Epidermal melanocyte (primary cell): ENCODE measurements at regions not wholly inside any gene's neighbourhood (a gene's known extent, or its start where the extent isn't known, plus 50 kb on each side); places are given as distances from the start of the nearest gene placed in this dataset.

ENCODE experiments used
- DNase-seq: peaks from one replicate; pipeline ENCODE4 v3.0.0; 2011; ENCODE audit warnings: low spot score; ENCODE audit not compliant: insufficient read length

DNA sequence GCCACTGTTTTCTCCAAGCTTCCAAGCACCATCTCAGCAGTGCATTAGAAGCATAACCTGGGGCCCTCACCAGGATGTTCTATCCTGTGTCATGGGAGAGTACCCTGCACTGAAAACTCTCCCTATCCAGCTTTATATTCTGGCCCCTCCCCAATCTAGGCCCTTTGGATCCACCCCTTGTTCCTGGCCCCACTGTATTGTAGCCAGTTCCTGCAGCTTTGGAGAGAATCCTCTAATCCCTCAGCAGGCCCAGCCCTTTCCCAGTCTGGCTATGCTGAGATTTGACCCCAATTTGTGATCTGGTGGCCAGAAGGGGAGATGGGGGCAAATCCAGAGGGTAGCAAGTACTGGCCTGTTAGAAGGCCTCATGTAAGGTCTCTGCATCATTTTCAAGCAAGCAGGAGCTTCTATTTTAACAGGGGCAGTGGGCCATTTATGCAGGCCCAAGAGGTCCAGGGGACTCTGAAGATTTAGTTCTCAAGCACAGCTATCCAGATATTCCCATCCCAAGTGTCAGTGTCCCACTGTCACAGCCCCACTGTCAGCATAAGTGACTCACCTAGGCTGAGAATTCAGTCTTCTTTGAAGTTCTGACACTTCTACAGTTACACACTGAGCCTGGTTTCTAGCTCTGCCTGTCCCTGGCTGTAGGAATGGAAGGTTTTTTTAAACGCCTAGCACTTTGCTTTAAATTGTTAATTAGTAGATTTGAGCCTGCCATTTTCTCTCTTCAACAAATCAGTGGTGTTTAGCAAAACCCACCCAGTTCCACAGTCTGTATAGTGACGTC is 589.5 kb upstream of the CADM1 start:
- DNase-seq, result no peak

DNA sequence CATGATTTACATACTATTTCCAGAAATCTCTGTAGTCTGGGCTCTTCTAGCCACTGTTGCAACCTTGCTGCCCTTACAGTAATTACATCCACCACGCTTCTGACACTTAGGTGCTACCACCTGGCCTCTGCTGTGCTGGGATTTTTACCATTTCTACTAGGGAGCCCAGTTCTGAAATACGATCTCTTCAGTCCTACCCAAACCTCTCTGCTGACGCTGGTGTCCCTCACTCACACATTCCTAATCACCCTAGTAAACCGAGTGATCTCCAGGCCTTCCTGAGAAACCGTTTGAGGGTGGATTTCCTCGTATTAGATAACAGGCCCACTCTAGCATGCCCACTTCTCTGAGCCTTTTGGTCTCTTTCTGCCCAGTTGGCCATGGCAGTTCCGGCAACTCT is 588.9 kb upstream of the CADM1 start:
- no peak for DNase-seq

DNA sequence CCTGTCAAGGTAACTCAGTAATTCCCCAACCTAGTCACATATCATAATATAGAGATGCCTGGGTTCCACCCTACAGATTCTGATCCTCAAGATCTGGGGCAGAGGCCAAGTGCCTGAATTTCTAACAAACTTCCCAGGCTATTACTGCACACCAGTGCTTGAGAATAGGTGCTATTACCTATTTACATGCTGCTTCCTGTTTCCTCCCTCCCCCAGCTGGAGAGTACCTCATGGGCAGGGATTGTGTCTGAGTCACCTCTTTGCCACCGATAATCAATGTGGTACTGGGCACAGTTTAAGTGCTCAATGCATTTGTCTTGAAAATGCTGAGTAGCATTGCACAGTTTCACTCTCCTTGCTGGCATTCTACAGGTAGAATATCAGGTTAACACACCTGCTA is 582.2 kb upstream of the CADM1 start:
- DNase-seq, result no peak

DNA sequence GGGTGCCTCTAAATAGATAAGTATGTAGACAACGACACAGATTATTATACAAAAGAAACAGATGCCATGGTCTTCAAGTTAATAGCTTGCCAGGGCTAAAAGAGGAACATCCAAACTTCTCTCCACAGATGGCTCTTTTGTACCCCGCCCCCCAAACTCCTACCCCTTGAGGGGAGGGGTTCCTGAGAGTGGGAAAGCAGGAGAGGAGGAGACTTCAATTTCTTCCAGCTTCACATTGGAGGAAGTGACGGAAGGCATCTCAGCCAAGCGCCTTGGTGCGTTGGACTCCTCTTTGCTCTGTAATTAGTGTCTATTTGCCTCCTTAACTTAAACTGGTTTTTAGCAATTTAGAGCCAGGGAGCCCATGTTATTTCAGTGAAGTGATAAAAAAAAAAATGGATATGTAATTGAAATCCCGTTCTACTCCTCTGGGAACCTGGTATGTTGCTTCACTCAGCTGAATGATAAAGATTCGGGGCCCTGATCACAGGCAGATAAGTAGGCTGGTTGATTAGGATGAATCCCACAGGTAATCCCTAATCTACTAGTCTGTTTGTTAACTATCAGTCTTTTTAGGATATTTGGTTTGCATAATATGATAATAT is 580.9 kb upstream of the CADM1 start:
- DNase-seq, result no peak

DNA sequence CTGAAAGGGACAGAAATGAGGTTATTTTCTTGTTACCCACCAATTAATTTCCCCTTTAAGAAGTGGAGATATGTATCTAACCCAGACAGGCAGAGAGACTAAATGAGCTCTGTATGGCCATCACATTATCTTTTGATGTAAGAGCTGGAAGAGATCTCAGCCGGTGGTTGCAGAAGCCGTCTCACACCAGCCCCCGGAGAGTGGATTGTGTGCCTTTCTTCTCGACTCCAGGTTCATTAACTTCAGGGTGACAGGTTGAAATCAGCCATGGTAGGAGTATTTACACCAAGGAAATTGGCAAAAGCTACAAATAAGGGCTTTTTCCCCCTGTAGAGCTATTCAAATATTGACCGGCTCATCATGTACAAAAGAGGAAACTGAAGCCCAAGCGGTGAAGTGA is 580.3 kb upstream of the CADM1 start:
- no peak for DNase-seq

DNA sequence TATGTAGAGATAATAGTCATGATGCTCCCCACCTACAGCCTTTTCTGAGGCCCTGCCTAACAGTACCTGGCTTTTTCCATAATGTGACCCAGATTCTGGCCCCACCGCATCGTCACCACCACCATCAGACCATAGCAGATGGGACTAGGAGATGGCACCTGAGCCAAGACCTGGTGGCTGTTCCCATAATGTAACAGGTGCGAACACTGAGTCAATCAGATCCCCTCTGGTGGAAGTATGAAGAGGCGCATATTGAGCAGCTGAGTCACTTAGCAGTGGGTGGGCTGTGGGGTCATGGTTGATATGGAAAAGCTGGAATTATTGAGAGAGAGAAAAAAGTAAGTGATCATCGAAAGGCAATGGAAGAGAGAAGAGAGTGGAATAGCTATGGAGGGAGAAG is 578.0 kb upstream of the CADM1 start:
- no peak for DNase-seq

DNA sequence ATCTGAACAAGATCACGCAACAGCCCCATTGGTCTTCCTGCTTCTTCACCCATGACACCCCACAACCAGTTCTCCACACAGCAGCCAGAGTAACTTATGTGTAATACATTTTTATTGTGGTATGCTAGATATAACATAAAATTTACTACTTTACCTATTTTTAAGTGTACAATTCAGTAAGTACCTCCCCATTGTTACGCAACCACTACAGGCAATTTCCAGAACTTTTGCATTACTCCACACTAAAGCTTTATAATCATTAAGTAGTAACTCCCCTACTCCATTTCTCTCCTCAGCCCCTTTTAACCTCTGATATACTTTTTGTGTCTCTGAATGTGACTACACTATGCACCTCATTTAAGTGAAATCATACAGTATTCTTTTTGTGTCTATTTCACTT is 575.4 kb upstream of the CADM1 start:
- no peak for DNase-seq

DNA sequence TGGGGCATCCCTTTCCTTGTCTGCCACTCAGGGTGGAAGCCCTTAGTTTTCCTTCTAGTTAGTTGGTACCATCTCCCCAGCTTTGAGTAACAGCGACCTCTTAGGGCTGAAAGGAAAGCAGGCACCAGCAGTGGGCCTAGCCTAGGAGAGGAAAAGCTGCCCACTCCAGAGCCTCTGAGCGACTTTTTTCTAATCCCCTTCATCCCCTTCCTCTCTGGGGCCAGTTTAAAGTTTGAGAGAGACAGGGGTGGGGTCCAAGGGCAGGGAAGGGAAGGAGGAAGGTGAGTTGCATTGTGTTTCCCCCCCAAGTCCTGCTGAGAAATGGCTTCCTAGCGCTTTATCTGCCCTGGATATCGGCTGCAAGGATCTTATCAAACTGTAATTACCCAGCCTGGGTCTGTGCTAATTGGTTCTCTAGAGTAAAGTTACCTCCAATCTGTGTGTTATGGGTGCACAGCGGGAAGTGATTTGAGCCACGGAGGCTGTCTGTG is 573.9 kb upstream of the CADM1 start:
- no peak for DNase-seq

DNA sequence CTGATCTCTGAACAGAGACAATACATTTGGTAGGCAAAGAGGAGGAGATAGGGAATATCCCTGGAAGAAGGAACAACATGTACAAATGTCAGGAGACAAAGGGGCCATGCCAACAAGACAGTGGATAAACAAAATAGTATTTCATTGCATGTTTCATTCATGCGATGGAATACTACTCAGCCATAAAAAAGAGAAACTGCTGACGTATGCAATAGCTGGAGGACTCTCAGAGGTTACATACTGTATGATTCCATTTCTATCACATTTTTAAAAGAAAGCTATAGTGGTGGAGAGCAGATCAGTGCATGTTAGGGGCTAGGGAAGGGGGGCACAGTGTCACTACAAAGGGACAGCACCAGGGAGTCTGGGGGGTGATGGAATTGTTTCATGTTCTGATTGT is 572.9 kb upstream of the CADM1 start:
- DNase-seq, result no peak

DNA sequence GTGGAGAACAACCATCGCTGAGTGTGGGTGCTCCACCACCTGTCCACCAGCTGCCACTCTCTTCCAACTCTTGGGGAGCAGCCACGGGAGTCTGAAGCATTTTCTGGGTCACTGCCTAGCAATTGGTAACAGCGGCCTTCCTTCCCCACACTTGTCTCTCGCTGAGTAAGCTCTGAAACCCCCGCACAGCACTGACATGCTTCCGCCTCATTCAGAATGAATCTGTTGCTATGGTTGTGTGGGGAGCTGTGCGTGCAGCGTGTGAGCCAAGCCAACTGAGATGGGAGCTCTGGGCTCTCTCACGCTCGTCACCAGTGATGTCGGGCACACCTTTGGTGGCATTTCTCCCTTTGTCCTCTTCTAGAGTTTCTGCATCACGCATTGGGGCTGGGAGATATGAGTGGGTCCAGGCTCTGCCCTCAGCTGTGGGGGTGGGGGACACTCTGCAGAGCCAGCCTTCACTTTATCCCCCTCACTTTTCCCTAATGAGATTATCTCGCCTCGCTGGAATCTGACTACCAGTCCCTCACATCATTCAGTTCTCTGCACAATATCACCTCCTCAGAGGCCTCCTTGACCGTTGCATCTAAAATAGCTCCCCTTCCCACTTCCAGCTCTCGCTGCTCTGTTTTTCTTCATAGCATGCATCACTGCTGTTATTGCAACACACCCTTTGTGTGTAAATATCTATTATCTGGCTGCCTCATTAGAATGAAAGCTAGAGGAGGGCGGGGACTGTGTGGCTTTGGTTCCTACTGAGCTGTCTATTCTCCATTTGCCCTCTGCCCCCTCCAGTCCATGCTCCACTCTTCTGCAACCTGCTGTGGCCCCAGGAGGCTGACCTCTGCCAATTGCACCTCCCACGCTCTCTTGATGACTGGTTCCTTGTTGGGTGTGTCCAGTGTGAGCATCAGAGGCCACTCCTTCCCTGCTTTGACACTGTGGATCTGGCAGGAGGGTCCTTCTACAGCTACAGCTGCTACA is 569.9 kb upstream of the CADM1 start:
- DNase-seq, result no peak

DNA sequence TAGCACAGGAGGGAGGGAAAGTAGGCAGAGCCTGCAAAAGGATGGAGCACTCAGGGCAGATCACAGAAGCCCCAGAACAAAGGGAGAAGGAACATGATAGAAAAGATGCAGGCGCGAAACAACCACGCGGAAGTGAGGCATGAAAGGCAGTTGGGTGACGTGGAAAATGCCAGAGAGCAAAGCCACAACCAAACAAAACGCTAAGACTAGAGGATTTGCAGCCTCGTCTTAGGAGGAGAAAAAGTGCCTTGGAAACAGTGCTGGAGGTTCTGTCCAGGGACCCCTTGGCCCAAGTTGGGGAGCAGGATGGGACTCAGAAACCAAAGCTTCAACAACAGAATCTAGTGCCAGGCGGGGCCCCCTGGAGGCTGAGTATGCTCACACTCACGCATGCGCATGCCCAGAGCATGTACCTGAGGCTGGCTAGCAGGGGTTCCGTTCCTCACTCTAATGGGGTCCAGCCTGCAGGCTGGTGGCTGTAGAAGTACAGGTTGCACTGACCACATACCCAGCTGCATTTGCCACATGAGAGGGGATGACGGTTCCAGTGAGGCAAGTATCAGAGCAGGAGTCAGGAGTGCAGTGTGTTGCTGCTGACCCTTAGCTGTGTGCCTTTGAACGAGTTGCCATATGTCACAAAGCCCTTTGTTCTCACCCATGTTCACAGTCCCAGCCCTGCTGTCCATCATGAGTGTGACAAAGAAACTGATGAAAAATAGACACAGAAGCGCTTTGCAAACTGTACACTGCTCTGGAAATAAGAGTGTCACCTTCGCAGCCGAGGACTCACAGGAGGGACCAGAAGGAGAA is 568.6 kb upstream of the CADM1 start:
- DNase-seq, result no peak

DNA sequence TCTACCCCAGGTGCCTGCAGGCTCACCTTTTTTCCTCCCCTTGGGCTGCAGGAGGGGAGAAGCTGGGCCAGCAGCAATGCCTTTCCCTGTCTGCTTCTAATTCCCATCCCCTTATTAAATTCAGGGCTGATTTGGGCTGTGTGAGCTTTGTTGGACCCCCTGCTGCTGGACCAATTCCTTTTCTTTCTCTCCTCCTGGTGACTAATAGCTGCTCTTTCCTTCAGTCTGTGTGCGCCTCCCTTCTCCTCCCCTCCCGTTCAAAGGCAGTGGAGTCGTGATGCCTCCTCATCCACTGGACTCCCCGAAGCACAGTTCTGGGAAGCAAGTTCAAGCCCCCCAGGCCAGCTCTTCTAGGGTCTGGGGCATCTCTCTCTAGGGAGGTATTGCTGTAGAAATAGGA is 567.9 kb upstream of the CADM1 start:
- DNase-seq, result no peak

DNA sequence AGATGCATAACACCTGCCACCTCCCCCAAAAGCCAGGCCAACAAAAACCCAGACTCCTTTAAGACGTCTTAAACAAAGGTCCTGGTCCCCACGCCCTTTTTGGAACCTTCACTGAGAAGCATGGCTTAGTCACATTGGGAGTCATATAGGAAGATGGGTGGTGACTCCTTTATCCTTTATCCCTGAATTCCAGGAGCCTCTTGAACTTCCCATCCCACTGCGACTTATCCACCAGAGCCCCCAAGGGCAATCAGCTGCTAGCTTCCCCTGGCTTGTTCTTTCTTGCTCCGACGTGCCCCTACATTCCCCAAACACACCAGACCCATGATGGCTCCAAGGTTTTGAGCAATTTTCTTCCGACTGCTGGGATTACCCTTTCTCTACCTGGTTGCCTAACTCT is 567.0 kb upstream of the CADM1 start:
- no peak for DNase-seq

DNA sequence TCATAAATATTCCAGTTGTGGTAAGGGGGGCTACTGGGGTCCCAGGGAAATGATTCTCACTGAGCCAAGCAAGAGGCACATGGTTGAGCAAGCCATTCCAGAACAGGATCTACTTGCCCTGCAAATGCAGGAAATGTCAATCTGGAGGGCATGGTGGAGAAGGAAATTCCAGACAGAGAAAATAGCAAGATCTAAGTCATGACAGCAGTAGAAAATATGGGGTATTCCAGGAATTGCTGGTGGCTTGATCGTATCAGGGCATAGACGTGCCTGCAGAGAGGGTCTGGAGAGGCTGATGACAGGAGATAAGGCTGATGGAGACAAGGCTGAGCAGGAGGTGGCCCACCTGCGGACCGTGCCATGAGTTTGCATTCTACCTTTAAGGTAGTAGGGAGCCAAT is 566.3 kb upstream of the CADM1 start:
- no peak for DNase-seq

DNA sequence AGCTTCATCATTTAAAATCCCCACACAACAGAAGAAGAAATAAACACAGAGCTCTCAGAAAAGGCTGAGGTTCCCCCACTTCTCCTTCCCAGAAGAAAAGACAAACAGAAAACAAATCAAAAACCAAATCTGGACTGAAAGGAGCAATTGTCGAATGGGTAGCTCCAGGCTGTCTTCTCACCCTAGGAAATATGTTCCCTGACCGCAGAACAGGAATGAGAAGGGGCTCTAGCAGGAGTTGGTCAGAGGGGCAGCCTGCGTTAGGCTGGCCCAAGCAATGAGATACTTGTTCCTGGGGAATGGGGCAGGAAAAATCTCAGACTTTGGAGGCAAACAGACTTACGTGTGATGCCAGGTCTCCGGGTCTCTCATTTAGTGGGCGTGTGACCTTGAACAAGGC is 562.6 kb upstream of the CADM1 start:
- no peak for DNase-seq

DNA sequence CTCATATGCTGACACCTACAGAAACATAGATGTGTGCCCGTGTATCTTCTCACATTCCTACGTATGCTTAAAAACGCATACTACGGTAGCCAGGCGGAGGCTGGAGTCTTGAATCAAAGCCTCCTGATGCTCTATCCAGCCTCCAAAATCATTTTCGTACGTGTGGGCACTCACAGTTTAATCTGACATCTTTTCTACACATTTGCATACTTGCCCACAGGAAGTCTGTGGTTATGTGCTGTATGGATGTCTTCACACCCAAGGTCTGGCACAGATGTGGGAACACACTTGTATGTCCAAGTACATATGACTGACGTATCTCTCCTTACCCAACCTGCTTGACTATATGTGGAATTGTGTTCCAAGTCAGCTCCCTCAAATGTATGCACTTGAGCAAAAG is 561.8 kb upstream of the CADM1 start:
- no peak for DNase-seq

DNA sequence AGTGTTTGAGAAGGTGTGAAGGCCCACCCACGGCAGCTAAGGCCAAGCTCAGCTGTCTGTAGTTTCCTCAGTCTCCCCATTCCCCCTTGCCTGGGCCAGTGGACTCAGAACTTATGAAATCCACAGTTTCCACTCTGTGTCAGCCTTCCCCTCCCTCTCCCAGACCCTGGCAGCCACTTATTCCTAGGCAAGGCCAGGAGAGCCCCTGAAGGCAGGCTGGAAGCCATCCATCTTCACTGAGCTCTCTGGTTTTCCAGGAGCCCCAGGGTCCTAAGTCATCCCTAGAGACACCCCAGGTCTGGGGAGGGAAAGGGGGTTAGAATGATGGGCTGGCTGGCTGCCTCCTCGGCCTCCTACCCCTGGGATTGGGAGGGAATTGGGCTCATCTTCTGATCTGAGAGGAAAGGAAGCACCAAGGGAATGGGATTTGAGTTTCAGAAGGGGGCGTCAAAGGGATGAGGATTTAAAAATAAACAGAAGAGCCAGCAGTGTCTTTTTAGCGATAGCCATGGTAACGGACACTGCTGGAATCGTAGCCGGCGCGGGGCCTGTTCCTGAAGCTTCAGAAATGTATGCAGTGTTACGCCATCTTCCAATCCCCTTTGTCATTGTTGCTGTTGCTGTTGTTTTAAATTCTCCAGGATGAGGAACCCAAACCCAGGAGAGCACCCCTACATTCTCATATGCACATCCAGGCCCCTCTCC is 561.1 kb upstream of the CADM1 start:
- DNase-seq, result no peak

DNA sequence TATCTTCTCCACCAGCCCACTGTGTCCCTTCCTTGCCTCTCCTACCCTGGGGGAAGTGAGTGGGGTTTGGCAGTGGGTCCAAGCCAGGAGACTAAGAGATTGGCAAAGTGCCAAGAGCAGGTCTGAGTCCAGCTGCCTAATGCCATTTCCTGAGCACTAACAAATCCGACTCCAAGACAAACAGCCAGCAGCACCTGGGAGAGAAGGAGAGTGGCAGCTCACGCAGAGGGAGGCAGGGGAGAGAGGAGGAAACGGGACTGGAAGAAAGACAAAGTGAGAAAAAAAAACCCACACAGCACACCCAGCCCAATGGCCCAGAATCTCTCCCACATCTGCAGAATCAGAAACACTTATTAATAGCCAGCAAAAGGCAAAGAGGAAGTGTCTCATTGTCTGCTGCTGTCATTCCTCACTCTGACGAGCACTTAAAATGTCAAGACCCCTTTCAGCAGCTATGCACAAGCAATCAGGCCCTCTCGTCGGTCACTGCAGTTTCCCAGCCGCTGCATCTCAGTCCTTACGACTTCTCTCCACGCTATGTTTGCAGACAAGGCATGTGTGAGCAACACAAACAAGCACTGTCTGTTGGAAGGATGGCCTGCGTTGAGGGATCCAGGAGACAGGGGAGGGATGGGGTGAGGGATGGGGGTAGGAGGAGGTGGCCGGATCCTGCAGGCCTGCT is 558.4 kb upstream of the CADM1 start:
- no peak for DNase-seq

DNA sequence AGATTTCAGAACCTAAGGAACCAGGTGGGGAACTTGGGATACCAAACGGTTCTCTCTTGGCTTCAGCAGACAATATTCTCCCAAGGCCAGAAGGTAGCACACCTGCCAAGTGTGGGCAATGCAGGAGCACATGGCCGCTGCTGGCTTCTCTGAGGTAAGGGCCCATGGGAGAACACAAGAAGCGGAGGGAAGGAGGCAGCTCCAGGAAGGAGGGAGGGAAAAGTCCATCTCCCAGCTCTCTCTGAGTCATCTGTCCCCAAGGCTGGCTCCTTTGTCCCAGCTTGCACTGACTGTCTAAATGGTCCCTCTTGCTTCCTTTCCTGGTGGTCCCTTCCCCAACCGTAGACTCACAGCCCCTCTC is 557.9 kb upstream of the CADM1 start:
- no peak for DNase-seq

DNA sequence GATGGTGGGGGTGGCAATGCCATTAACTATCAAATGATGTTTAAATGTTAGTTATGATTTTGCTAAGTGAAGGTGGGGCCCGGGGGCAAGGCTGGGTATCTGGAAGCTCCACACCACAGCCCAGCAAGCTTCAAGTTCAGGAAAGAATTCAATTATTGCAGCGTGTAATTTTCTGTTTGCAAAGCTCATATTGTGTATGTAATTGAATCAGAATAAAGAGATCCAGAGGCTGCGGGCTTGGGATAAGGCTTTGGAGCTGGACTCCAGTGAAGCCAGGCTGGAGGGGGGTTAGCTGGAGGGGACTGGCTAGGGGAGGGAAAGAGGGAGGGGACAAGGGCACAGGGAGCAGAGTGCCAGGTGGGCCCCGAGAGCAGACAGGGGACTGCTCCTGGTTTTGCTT is 557.1 kb upstream of the CADM1 start:
- no peak for DNase-seq
